C4-2B (cell line): ENCODE measurements at regions not wholly inside any gene's neighbourhood (a gene's known extent, or its start where the extent isn't known, plus 50 kb on each side); places are given as distances from the start of the nearest gene placed in this dataset.

Experiments used
- CTCF ChIP-seq: fragments of 450-650 bp; conservative IDR thresholded peaks from 2 replicates; pipeline ENCODE4 v1.5.1; 2017; ENCODE audit warnings: mild to moderate bottlenecking
- ZFX ChIP-seq: fragments of 450-650 bp; IDR thresholded peaks from 2 replicates; pipeline ENCODE4 v1.6.1; 2017

GRCh38 chr13:105050686-105051085, 1484.8 kb downstream of the EFNB2 start:
- TF ChIP-seq CTCF (no peak), ZFX (no peak)
